AG04449 (cell line): ENCODE measurements at regions not wholly inside any gene's neighbourhood (a gene's known extent, or its start where the extent isn't known, plus 50 kb on each side); places are given as distances from the start of the nearest gene placed in this dataset.

Source experiments
- CTCF ChIA-PET: fragments of 350-600 bp; formaldehyde crosslinking; extraction: SDS; loops from one replicate; lab custom pipeline; 2021; ENCODE audit warnings: antibody characterized with exemption; lab: Yijun Ruan, JAX
- POLR2A ChIA-PET: fragments of 400-600, 350-600 bp; formaldehyde crosslinking; extraction: SDS; loops from one replicate; lab custom pipeline; 2020; ENCODE audit warnings: antibody characterized with exemption, inconsistent platforms; lab: Yijun Ruan, JAX
- DNase-seq: peaks from one replicate; pipeline ENCODE4 v3.0.0-alpha.2; 2010; ENCODE audit warnings: low read depth, low spot score
- H3K4me3 ChIP-seq: 2 replicates; pipeline ENCODE4 v1.5.1; 2011; ENCODE audit warnings: low read depth, mild to moderate bottlenecking, control low read depth, low read length
- TF ChIP-seq, protein P1 (sequence below): IDR thresholded peaks from one replicate; pipeline ENCODE4 v1.5.1; 2011; ENCODE audit warnings: mild to moderate bottlenecking, moderate library complexity, low read length, control low read depth, inconsistent platforms; ENCODE audit not compliant: insufficient read depth; ENCODE audit errors: missing control alignments

DNA sequence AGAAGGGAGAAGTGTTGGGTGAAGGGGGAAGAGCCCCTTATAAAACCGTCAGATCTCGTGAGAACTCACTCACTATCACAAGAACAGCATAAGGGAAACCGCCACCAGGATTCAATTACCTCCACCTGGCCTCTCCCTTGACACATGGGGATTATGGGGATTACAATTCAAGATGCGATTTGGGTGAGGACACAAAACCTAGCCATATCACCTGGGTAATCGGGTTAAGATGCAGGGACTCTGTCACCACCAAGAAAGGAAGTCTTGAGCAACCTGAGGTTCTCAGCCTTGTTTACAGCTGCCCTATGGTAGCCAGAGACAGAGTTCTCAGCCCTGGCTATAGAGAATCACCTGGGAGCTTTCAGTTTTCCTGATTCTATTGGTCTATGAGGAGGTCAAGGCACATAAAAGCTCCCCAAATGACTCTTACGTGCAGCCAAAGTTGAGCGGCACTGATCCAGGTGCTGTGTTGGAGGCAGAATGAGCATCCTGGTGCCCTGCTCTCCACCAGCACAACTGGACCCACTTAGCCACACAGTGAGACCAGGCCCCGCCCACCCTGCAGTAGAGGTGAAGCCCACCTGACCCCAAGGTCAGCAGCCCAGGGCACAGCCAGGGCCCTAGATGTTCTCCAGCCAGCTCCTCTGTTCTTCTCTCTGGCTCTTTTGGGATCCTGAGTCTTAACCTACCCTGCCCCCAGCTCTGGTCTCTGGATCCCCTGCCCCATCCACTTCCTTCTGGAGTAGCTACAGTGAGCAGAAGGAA is 138.5 kb upstream of the CDH5 start:
- TF ChIP-seq, protein P1, sequence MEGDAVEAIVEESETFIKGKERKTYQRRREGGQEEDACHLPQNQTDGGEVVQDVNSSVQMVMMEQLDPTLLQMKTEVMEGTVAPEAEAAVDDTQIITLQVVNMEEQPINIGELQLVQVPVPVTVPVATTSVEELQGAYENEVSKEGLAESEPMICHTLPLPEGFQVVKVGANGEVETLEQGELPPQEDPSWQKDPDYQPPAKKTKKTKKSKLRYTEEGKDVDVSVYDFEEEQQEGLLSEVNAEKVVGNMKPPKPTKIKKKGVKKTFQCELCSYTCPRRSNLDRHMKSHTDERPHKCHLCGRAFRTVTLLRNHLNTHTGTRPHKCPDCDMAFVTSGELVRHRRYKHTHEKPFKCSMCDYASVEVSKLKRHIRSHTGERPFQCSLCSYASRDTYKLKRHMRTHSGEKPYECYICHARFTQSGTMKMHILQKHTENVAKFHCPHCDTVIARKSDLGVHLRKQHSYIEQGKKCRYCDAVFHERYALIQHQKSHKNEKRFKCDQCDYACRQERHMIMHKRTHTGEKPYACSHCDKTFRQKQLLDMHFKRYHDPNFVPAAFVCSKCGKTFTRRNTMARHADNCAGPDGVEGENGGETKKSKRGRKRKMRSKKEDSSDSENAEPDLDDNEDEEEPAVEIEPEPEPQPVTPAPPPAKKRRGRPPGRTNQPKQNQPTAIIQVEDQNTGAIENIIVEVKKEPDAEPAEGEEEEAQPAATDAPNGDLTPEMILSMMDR = no peak
- no peak overlapping the region for H3K4me3 ChIP-seq
- POLR2A ChIA-PET = no interaction called here
- DNase-seq = no peak
- CTCF ChIA-PET = no interaction called here

GRCh38 chr16:66226762-66227161 is 139.7 kb upstream of the CDH5 start:
- TF ChIP-seq, protein P1 = no peak
- POLR2A ChIA-PET = no interaction called here
- no peak for DNase-seq
- CTCF ChIA-PET = interaction anchor here (1.2 kb wide), 1 partner anchor 10 kb away, joined by 3 read pairs; no protein-coding TSS in a partner anchor
- no peak overlapping the region for H3K4me3 ChIP-seq

- no peak overlapping the region for H3K4me3 ChIP-seq
- CTCF ChIA-PET = interaction anchor here (1.2 kb wide), 1 partner anchor 11 kb away, joined by 3 read pairs; no protein-coding TSS in a partner anchor
- DNase-seq = no peak
- POLR2A ChIA-PET = no interaction called here
- TF ChIP-seq, protein P1 = no peak
These were observed 140.8 kb upstream of the CDH5 start for GRCh38 chr16:66225696-66226095.

GRCh38 chr16:66224626-66225025 is 141.9 kb upstream of the CDH5 start:
- no peak overlapping the region for H3K4me3 ChIP-seq
- POLR2A ChIA-PET = no interaction called here
- TF ChIP-seq, protein P1 = no peak
- CTCF ChIA-PET = no interaction called here
- DNase-seq = no peak

DNA sequence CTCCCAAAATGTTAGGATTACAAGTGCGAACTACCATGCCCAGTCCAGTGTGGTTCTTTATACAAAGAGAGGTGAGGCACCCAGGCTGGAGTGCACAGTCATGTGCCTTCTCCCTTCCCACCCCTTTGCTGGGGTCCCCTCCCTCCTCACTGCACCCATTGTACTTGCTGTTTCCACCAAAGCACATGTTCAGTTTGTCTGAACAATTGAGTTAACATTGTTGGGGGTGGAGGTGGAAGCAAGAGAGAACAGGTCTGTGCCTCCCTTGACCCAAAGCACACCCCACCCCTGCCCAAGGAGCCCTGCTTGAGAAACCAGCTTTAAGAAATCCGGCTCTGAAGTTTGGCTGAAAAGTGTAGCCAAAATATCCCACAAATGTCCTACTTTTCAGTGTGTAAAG is 142.3 kb upstream of the CDH5 start:
- DNase-seq = no peak
- CTCF ChIA-PET = no interaction called here
- TF ChIP-seq, protein P1 = no peak
- H3K4me3 ChIP-seq = no peak overlapping the region
- POLR2A ChIA-PET = no interaction called here

- TF ChIP-seq, protein P1 = no peak
- DNase-seq = peak; percentile 23
- no peak overlapping the region for H3K4me3 ChIP-seq
- POLR2A ChIA-PET = no interaction called here
- CTCF ChIA-PET = interaction anchor here (0.7 to 1.3 kb wide), 2 partner anchors 33 to 494 kb away, joined by 3 read pairs; no protein-coding TSS in a partner anchor
These were observed 143.2 kb upstream of the CDH5 start for GRCh38 chr16:66223176-66223780.
